HG03097 (cell line): ENCODE measurements at regions not wholly inside any gene's neighbourhood (a gene's known extent, or its start where the extent isn't known, plus 50 kb on each side); places are given as distances from the start of the nearest gene placed in this dataset.

Experiments used
- ATAC-seq: cut with Tn5 transposase; IDR thresholded peaks from one replicate; pipeline ENCODE4 v1.9.1; 2021; ENCODE audit not compliant: unreplicated experiment, low FRiP score

- no peak for ATAC-seq
Observed at GRCh38 chr5:105828821-105829220, 1841.9 kb downstream of the EFNA5 start.

- no peak for ATAC-seq
Observed at GRCh38 chr5:105821800-105822199, 1848.9 kb downstream of the EFNA5 start.

GRCh38 chr5:105817914-105818313 is 1852.8 kb downstream of the EFNA5 start:
- no peak for ATAC-seq

GRCh38 chr5:105817416-105817815 is 1853.3 kb downstream of the EFNA5 start:
- ATAC-seq, result no peak

GRCh38 chr5:105816961-105817360 is 1853.8 kb downstream of the EFNA5 start:
- no peak for ATAC-seq

GRCh38 chr5:105812304-105812703 is 1858.4 kb downstream of the EFNA5 start:
- ATAC-seq, result no peak

GRCh38 chr5:105807951-105808350 is 1862.8 kb downstream of the EFNA5 start:
- ATAC-seq, result no peak

GRCh38 chr5:105807290-105807689 is 1863.4 kb downstream of the EFNA5 start:
- ATAC-seq, result no peak

GRCh38 chr5:105806596-105806995 is 1864.1 kb downstream of the EFNA5 start:
- ATAC-seq, result no peak

- ATAC-seq, result no peak
Observed at GRCh38 chr5:105803431-105803830, 1867.3 kb downstream of the EFNA5 start.

- ATAC-seq, result no peak
Observed at GRCh38 chr5:105794578-105794977, 1876.2 kb downstream of the EFNA5 start.

GRCh38 chr5:105789246-105789645 is 1881.5 kb downstream of the EFNA5 start:
- ATAC-seq, result no peak

GRCh38 chr5:105783811-105784210 is 1886.9 kb downstream of the EFNA5 start:
- no peak for ATAC-seq

- ATAC-seq, result no peak
Observed at GRCh38 chr5:105782501-105782900, 1888.2 kb downstream of the EFNA5 start.

- no peak for ATAC-seq
Observed at GRCh38 chr5:105773241-105773640, 1897.5 kb downstream of the EFNA5 start.

GRCh38 chr5:105767267-105767666 is 1903.5 kb downstream of the EFNA5 start:
- no peak for ATAC-seq

GRCh38 chr5:105762728-105763127 is 1908.0 kb downstream of the EFNA5 start:
- ATAC-seq, result no peak

GRCh38 chr5:105754056-105754455 is 1916.7 kb downstream of the EFNA5 start:
- no peak for ATAC-seq

- ATAC-seq, result no peak
Observed at GRCh38 chr5:105752801-105753200, 1917.9 kb downstream of the EFNA5 start.

GRCh38 chr5:105751908-105752307 is 1918.8 kb downstream of the EFNA5 start:
- ATAC-seq, result no peak

- ATAC-seq, result no peak
Observed at GRCh38 chr5:105745111-105745510, 1925.6 kb downstream of the EFNA5 start.

- ATAC-seq, result no peak
Observed at GRCh38 chr5:105740242-105740641, 1930.5 kb downstream of the EFNA5 start.

GRCh38 chr5:105739732-105740131 is 1931.0 kb downstream of the EFNA5 start:
- no peak for ATAC-seq
